AG08395 (cell line): ENCODE measurements at regions not wholly inside any gene's neighbourhood (a gene's known extent, or its start where the extent isn't known, plus 50 kb on each side); places are given as distances from the start of the nearest gene placed in this dataset.

Source experiments
- DNase-seq: peaks from one replicate; pipeline ENCODE4 v3.0.0; 2012; ENCODE audit warnings: mixed read lengths, low spot score

- no peak for DNase-seq
Measured at GRCh38 chr3:1824359-1824758, 274.3 kb upstream of the CNTN4 start.

- DNase-seq: no peak
Measured at GRCh38 chr3:1828519-1828918, 270.1 kb upstream of the CNTN4 start.

GRCh38 chr3:1830851-1831250 lies 267.8 kb upstream of the CNTN4 start:
- no peak for DNase-seq

DNA sequence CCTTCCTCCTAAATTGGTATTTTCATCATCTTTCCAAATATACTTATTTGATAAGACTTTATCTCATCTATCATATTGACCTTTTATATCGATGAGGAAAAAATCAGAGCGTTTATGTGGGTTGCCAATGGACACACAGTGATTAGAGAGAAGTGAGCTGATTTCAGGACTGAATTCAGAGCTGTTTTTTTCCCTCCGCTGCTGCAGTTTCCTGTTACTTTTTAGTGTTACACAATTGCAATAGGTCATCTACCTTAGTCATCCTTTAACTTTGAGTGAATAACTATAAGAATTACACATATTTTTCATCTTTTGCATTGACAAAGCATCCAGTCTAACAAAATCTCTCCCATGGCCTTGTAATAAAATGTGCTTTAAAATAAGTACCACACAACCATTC lies 266.3 kb upstream of the CNTN4 start:
- no peak for DNase-seq

DNA sequence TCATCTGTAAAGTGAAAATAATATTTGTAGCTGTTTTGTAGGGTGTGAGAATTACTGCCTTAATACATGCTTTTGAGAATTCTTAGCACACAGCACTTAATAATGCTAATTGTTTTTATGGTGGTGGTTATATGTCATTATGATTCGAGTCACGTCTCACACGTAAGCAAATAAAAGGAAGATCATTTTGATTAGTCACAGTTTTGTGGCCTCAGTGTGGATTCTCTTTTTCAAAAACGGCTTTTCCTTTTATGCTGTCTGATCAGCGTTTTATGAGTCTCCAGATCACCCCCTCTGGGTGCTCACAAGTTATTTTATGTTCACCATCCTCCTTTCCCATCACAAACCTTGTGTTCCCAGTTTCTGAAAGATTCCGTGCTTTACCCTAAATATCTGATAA lies 255.6 kb upstream of the CNTN4 start:
- no peak for DNase-seq

DNA sequence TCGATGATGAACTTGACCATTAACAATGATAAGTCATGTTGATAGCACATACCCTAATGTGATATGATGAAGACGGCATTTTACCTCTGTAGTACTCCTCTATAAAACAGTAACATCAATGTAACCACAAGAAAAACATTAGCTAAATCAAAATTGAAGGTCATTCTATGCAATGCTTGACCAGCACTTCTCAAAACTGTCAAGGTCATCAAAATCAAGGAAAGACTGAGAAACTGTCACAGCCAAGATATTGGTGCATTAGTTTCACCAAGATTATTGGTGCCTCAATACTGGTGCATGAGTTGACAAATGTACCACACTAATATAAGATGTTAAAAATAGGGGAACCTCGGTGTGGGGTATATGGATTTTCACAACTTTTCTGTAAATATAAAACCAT lies 251.1 kb upstream of the CNTN4 start:
- no peak for DNase-seq

DNA sequence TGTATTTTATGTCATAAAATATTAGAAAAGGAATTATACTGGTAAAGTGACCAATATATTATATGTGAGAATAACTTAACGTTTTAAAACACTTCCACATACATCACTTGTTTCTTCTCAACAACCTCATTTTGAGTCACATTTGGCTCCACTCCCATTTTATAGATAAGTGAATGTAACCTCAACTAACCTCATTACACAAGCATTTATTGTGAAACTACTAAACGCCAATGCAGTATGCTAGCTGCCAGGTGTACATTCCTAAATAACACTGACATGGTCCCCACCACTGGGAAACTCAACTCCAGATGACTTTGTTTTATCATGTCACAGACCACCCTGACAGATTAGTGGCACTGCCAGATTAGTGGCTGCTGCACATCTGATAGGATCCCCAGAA lies 249.7 kb upstream of the CNTN4 start:
- no peak for DNase-seq

- no peak for DNase-seq
Measured at GRCh38 chr3:1852950-1853349, 245.7 kb upstream of the CNTN4 start.

DNA sequence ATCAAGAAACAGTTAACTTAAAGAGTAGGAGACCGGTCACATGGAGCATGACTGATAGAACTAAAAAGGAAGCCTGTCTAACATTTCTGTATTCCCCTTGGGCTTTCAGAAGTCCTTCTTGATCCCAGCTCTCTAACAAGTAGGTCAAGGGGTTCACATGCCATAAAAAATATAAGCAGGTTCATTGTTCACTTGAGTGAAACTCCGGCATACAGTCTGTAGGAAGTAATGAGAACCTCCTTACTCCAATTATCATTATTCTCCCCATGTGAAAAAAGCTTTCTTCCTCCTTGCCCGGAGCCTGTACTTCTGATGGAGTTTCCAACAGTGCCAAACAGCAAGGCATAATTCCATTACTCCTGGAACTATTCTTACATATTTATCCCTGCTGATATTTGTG lies 242.8 kb upstream of the CNTN4 start:
- DNase-seq: no peak

GRCh38 chr3:1870738-1871137 lies 227.9 kb upstream of the CNTN4 start:
- no peak for DNase-seq

- DNase-seq: no peak
Measured at GRCh38 chr3:1883534-1883933, 215.1 kb upstream of the CNTN4 start.

- DNase-seq: no peak
Measured at GRCh38 chr3:1892459-1892858, 206.2 kb upstream of the CNTN4 start.

DNA sequence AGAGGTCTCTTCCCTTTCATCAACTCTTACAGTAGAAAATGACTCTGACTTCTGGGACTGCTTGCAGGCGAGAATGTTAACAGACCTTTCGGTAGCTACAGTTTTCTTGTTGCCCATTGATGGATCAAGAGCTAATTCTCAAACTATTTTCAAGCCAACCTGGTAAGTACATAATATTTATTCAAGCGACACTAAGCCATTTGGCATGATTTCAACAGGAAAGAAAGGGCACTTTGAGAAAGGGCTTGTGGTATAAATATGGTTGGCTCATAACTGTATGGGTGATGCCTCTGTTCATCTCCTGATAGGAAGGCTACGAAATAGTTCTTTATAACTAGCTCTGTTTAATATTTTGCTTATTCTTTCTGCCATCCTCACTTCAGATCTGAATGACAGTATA lies 196.2 kb upstream of the CNTN4 start:
- no peak for DNase-seq

DNA sequence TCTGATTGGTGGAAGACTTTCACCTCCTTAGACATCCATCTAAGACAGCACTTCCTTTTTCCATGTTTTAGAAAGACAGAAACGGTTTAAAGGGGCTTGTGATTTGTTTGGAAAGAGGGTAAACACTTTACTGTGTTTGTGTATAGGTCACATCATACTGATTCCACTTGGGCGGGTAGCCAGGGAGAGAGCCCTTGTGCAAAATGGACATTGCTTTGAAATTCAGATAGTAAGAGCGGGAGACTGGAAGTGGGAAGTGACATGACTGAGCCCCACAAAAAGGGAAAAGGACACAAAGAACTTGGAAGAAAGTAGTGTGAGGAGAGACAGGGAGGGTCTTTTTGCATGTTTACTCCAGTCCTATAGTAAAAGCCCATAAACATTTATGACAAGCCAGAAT lies 195.6 kb upstream of the CNTN4 start:
- no peak for DNase-seq

DNA sequence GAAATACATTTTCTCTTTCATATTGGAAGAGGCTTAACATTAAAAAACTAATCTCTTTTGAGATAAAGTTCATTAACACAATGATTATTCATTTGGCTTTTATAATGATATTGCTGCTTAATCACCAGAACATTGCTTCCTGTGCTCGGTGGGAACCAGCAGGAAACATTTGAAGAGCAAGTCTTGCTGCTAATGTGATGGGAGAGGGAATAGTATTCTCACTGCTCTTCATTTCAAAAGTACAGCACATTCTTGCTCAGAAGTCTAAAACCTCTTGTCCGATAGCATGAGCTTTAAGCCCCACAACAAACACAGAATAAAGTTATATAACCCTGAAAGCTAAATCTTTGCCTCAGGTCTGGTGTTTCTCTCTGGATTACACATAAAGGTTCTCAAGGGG lies 190.8 kb upstream of the CNTN4 start:
- DNase-seq: no peak

- no peak for DNase-seq
Measured at GRCh38 chr3:1908651-1909445, 189.8 kb upstream of the CNTN4 start.

GRCh38 chr3:1910322-1910721 lies 188.3 kb upstream of the CNTN4 start:
- no peak for DNase-seq

- no peak for DNase-seq
Measured at GRCh38 chr3:1929788-1930414, 168.8 kb upstream of the CNTN4 start.

GRCh38 chr3:1938975-1939374 lies 159.7 kb upstream of the CNTN4 start:
- no peak for DNase-seq

- DNase-seq: no peak
Measured at GRCh38 chr3:1942781-1943180, 155.9 kb upstream of the CNTN4 start.

GRCh38 chr3:1943395-1944118 lies 155.1 kb upstream of the CNTN4 start:
- no peak for DNase-seq

- no peak for DNase-seq
Measured at GRCh38 chr3:1945698-1946097, 153.0 kb upstream of the CNTN4 start.

DNA sequence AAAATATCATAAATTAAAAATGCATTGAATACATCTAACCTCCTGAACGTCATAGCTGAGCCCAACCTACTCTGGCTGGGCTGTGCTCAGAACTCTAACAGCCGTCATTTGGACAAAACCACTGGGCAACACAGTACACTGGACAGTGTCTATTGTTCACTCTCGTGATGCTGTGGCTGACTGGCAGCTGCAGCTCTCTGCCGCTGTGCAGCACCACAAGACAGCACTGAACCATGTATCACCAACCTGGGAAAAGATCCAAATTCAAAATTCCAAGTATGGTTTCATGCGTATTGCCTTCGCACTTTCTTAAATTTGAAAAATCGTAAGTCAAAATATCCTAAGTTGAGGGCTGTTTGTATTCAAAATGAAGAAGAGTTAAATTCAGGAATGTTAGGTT lies 145.1 kb upstream of the CNTN4 start:
- DNase-seq: no peak
